Astrocyte of the spinal cord (primary cell): ENCODE measurements at regions not wholly inside any gene's neighbourhood (a gene's known extent, or its start where the extent isn't known, plus 50 kb on each side); places are given as distances from the start of the nearest gene placed in this dataset.

Experiments used
- DNase-seq: peaks from one replicate; pipeline ENCODE4 v3.0.0; 2011; ENCODE audit warnings: low read depth, low spot score
- H3K4me3 ChIP-seq: 2 replicates; pipeline ENCODE4 v1.5.1; 2011; ENCODE audit warnings: low read depth, mild to moderate bottlenecking, low read length, moderate library complexity
- in situ Hi-C: cut with HindIII; loops from 2 replicates; pipeline ENCODE4 v1.10.0; 2017; ENCODE audit warnings: low sequenced_read_pairs
- TF ChIP-seq, protein P1 (sequence below): IDR thresholded peaks from 2 replicates; pipeline ENCODE4 v1.5.1; 2012; ENCODE audit warnings: low read depth, mild to moderate bottlenecking, low read length, inconsistent platforms

- no peak for DNase-seq
- in situ Hi-C loops = no loop called here
- TF ChIP-seq, protein P1, sequence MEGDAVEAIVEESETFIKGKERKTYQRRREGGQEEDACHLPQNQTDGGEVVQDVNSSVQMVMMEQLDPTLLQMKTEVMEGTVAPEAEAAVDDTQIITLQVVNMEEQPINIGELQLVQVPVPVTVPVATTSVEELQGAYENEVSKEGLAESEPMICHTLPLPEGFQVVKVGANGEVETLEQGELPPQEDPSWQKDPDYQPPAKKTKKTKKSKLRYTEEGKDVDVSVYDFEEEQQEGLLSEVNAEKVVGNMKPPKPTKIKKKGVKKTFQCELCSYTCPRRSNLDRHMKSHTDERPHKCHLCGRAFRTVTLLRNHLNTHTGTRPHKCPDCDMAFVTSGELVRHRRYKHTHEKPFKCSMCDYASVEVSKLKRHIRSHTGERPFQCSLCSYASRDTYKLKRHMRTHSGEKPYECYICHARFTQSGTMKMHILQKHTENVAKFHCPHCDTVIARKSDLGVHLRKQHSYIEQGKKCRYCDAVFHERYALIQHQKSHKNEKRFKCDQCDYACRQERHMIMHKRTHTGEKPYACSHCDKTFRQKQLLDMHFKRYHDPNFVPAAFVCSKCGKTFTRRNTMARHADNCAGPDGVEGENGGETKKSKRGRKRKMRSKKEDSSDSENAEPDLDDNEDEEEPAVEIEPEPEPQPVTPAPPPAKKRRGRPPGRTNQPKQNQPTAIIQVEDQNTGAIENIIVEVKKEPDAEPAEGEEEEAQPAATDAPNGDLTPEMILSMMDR = no peak
- H3K4me3 ChIP-seq = no peak overlapping the region
Observed at GRCh38 chr18:22628795-22629510, 211.2 kb upstream of the CTAGE1 start.

DNA sequence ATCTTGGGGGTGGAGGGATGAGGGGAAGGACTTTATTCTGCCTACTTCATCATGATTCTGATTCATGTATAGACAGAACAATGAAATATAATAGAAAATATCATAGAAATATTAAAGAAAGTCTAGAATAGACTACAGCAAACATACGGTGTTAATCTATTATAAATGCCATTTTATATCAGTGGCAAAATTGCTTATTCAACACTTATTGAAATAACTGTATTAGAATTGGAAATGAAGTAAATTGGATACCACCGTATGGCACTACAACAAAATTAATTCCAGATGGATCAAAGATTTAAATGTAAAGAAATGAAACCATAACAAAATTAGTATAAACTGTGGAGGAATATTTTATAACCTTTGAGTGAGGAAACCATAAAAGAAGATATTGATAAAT lies 213.3 kb upstream of the CTAGE1 start:
- TF ChIP-seq, protein P1 = no peak
- in situ Hi-C loops = no loop called here
- no peak overlapping the region for H3K4me3 ChIP-seq
- DNase-seq = no peak

DNA sequence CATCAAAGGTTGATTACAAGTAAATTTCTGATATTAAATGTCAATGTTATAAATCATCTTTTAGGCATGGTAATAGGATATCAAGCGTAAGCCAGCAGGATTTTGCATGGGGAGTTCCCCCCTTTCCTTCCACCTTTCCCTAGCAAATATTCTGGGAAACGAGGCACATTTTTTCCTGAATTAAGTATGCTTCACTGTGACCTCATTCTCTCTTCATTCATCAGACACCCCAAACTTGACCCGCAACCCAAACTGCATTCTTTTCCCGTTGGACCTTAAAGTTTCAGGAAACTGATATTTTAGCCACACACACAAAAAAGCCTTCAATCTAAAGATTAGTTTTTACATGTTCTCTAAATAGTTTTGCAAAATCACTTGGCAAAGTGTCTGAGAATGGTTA lies 214.5 kb upstream of the CTAGE1 start:
- in situ Hi-C loops = no loop called here
- no peak for DNase-seq
- H3K4me3 ChIP-seq = no peak overlapping the region
- TF ChIP-seq, protein P1 = no peak

- no peak for DNase-seq
- no peak overlapping the region for H3K4me3 ChIP-seq
- in situ Hi-C loops = no loop called here
- TF ChIP-seq, protein P1 = no peak
Observed at GRCh38 chr18:22634464-22634863, 216.7 kb upstream of the CTAGE1 start.

DNA sequence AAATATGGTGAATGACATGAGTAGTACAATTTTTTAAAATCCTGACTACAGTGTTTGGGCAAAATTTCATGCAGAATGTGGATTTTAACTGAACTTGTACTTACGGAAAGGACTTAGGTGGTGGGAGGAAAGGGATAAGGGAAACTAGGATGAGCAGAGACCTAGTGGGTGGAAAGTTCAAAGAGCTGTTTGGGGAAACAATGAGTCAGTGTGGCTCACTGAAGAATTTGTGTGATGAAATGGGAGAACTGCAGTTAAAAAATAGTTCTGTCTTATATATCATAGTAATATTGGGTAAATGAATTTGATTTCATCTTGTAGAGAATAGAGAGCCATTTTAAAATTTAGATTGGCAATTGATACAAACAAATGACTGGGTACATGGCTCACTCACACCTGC lies 220.1 kb upstream of the CTAGE1 start:
- in situ Hi-C loops = no loop called here

GRCh38 chr18:22639026-22639463 lies 221.3 kb upstream of the CTAGE1 start:
- in situ Hi-C loops = no loop called here

More for the DNA sequence above, 220.1 kb upstream of the CTAGE1 start:
- DNase-seq = peak; percentile 84
- H3K4me3 ChIP-seq = no peak overlapping the region
- TF ChIP-seq, protein P1 = no peak

More at GRCh38 chr18:22639026-22639463, 221.3 kb upstream of the CTAGE1 start:
- peak; percentile 90 for DNase-seq
- no peak overlapping the region for H3K4me3 ChIP-seq
- TF ChIP-seq, protein P1 = no peak
